GM10266 (cell line): ENCODE measurements at regions not wholly inside any gene's neighbourhood (a gene's known extent, or its start where the extent isn't known, plus 50 kb on each side); places are given as distances from the start of the nearest gene placed in this dataset.

Experiments
- DNase-seq: peaks from one replicate; pipeline ENCODE4 v3.0.0; 2012; ENCODE audit errors: extremely low spot score
- TF ChIP-seq, protein P1 (sequence below): IDR thresholded peaks from 2 replicates; pipeline ENCODE4 v1.5.1; 2012; ENCODE audit warnings: mild to moderate bottlenecking, low read depth; ENCODE audit not compliant: control insufficient read depth, insufficient read depth; ENCODE audit errors: missing control alignments

DNA sequence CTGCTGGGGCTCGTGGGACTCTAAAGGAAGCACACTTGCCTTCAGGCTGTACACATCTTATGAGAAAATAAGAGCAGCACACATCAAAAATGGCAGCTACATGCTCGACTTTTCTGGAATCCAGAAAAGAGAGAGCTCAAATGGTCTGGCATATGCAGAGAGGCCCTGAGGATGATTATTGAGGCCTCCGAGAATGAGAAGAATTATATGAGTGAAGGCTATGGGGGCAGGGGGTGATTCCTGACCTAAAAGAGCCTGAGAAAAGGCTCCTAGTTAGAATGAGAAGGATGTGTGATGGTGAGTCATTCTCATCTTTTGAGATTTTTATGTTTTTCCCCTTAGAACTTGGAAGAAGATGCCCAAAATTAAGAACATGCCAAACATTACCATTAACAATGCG is 97.1 kb downstream of the HSPH1 start:
- TF ChIP-seq, protein P1, sequence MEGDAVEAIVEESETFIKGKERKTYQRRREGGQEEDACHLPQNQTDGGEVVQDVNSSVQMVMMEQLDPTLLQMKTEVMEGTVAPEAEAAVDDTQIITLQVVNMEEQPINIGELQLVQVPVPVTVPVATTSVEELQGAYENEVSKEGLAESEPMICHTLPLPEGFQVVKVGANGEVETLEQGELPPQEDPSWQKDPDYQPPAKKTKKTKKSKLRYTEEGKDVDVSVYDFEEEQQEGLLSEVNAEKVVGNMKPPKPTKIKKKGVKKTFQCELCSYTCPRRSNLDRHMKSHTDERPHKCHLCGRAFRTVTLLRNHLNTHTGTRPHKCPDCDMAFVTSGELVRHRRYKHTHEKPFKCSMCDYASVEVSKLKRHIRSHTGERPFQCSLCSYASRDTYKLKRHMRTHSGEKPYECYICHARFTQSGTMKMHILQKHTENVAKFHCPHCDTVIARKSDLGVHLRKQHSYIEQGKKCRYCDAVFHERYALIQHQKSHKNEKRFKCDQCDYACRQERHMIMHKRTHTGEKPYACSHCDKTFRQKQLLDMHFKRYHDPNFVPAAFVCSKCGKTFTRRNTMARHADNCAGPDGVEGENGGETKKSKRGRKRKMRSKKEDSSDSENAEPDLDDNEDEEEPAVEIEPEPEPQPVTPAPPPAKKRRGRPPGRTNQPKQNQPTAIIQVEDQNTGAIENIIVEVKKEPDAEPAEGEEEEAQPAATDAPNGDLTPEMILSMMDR = no peak
- no peak for DNase-seq

DNA sequence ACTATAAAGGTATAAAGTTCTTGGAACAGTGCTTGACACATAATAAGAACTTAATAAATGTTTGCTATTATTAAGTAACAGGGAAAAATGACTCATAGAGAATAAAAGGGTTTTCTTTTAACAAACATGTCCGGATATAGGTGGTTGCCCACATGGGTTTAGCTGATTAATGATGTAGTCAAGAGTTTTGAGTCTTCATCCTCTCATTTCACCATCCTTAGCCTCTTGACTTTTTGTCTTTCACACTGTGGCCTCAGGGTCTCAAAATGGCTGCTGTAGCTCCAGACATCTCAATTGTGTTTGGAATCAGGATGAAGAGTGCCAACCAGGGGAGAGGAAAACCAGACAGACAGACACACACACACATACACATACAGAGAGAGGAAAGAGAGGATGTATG is 97.9 kb downstream of the HSPH1 start:
- DNase-seq = no peak
- TF ChIP-seq, protein P1 = no peak

DNA sequence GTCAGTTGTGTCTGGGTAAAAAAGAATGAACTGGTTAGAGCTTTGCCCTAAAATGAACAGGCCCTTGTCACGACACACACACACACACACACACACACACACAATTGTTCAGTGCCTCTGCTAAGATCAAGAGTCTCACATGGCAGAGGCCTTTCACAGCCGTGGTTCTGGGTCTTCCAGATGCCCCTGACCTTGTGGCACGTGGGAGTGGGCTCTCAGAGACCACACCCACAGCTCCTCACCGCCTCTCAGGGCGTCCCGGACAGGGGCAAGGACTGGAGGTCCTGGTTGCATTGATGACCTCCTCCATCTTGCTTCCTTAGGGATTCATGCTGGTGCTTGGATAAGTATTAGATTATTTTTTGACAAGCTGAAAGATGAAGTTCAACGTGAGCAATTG is 101.0 kb downstream of the HSPH1 start:
- TF ChIP-seq, protein P1 = no peak
- no peak for DNase-seq

DNA sequence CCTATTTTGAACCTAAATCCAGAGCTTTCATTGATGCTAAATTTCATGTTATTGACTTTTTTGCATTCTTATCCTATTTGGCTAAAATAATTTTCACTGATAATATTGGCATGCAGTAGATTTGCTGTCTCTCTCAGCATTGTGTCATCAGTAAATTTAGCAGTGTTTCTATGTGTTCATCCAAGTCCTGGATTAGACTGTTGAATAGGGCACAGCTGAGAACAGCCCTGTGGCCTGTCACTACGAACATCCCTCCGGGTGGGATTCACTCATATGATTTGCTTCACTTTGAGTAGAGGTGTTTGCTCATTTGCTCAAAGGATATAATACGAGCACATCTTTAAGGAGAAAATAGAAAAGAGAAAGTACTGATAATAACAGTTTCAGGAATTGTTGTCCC is 101.5 kb downstream of the HSPH1 start:
- TF ChIP-seq, protein P1 = no peak
- no peak for DNase-seq

DNA sequence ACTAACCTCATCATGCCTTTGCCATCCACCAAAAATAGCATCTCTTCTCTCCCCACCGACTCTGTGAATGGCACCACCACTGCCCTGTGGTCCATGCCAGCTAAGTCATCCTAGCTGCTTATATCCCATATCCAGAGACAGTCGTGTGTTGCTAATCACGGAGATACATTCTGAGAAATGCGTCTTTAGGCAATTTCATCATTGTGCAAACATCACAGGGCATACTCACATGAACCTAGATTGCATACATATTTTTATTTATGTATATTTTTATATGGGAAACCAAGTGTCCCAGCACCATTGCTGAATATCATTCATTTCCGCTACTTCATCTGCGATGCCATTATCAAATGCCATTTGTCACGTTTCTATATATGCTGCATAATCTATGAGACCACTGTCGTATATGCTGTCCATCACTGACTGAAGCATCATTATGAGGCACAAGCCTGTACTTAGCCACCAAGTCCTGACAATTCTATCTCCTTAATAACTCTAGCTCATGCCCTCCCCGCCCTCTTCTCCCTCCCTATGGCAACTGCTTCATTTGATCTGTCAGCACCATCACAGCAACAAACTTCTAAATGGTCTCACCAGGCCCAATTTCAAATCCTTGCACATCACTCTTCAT is 104.2 kb downstream of the HSPH1 start:
- TF ChIP-seq, protein P1 = no peak
- DNase-seq = no peak

DNA sequence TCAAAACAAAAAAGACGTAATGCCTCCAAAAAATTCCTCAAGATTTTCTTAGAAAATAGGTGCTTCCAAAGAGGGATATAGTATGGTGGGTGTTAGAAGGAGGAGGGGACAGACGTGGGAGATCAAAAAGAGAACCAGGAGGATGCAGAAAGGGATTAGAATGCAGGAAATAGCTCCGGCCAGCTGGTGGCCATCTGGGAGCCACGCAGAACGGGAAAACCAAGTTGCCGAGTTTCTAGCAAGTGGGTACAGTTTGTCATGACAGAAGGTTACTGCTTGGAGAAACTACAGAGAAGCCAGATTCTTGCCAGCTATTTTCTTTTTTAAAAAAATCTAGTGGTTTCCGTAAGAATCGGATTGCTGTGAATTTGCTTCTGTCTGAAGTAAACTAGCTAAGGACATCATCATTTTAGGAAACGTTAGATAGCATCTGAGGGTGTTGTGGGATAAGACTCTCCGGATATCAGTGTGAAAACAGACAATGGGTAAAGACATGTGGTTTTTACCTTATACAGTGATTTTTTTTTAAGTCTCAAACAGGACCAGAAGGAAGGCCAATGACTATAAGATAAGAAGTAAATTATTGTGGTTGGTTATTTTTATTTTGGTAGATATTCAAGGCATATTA is 104.9 kb downstream of the HSPH1 start:
- DNase-seq = no peak

DNA sequence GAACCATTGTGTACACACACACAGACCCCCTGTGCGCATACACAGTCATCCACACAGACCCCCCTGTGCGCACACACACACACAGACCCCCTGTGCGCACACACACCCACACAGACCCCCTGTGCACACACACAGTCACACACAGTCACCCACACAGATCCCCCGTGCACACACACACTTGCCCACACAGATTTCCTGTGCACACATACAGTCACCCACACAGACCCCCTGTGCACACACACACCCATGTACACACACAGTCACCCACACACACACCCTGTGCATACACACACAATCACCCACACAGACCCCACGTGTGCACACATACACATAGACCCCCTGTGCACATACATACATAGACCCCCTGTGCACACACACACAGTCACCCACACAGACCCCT is 106.1 kb downstream of the HSPH1 start:
- TF ChIP-seq, protein P1 = no peak
- DNase-seq = no peak

More for the DNA sequence above, 104.9 kb downstream of the HSPH1 start:
- TF ChIP-seq, protein P1 = no peak
